ENCODE measurements at regions not wholly inside any gene's neighbourhood (a gene's known extent, or its start where the extent isn't known, plus 50 kb on each side); places are given as distances from the start of the nearest gene placed in this dataset.

DNA sequence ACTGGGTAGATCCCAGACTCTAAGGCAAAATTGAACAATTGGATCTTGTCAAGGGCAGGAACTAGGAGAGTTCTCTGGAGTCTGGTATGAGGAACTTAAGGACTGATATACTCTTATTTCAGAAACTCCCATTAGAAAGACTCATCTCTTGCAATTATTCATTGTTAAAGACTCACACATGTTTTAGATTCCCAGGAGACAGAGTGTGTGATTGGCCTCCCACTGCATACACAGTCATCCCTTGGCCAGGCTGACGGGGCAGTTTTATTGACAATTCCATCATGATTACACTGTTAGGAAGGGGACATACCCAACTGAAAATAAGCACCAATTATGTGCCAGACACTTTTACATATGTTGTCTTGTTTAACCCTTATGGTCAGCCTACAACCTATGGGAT, 347.2 kb downstream of the DMAC1 start (continued):
- TF ChIP-seq, protein P1, sequence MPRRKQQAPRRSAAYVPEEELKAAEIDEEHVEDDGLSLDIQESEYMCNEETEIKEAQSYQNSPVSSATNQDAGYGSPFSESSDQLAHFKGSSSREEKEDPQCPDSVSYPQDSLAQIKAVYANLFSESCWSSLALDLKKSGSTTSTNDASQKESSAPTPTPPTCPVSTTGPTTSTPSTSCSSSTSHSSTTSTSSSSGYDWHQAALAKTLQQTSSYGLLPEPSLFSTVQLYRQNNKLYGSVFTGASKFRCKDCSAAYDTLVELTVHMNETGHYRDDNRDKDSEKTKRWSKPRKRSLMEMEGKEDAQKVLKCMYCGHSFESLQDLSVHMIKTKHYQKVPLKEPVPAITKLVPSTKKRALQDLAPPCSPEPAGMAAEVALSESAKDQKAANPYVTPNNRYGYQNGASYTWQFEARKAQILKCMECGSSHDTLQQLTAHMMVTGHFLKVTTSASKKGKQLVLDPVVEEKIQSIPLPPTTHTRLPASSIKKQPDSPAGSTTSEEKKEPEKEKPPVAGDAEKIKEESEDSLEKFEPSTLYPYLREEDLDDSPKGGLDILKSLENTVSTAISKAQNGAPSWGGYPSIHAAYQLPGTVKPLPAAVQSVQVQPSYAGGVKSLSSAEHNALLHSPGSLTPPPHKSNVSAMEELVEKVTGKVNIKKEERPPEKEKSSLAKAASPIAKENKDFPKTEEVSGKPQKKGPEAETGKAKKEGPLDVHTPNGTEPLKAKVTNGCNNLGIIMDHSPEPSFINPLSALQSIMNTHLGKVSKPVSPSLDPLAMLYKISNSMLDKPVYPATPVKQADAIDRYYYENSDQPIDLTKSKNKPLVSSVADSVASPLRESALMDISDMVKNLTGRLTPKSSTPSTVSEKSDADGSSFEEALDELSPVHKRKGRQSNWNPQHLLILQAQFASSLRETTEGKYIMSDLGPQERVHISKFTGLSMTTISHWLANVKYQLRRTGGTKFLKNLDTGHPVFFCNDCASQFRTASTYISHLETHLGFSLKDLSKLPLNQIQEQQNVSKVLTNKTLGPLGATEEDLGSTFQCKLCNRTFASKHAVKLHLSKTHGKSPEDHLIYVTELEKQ (tag by site-specific recombination; IDR thresholded peaks at IDR 0.05; ENCODE audit: borderline replicate concordance): no peak
- TF ChIP-seq ZNF394 (tag by site-specific recombination; IDR thresholded peaks at IDR 0.05; ENCODE audit: borderline replicate concordance) (no peak), ZNF529 (tag by site-specific recombination; IDR thresholded peaks at IDR 0.05; ENCODE audit: insufficient replicate concordance) (no peak)
- TF ChIP-seq, protein P2, sequence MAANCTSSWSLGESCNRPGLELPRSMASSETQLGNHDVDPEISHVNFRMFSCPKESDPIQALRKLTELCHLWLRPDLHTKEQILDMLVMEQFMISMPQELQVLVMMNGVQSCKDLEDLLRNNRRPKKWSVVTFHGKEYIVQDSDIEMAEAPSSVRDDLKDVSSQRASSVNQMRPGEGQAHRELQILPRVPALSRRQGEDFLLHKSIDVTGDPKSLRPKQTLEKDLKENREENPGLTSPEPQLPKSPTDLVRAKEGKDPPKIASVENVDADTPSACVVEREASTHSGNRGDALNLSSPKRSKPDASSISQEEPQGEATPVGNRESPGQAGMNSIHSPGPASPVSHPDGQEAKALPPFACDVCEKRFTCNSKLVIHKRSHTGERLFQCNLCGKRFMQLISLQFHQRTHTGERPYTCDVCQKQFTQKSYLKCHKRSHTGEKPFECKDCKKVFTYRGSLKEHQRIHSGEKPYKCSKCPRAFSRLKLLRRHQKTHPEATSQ (tag by site-specific recombination; IDR thresholded peaks at IDR 0.05): no peak

DNA sequence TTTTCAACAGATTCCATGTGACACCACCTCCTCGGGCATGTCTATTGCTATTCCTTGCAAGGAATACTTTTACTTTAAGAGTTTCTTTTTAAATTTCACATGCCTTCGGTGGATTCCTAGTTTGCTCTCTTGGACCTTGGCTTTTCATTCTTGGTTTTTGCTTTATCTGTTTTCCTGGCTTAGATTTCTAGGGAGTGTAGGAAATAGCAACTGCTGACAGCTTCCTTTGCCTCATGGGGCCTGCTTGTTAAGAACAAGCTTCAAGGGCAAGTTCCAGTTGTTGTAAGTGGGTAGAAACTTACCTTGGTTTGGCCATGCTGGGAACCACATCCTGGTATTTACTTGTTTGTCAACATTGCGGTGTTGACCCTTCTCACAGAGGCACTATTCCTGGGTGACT, 348.5 kb downstream of the DMAC1 start:
- Histone ChIP-seq H3K27ac (ENCODE audit: extremely low read depth, low read depth, low read length) (no peak overlapping the region), H3K9me3 (ENCODE audit: control insufficient read depth, insufficient read depth, low read depth, low read length) (no peaks in the 10 kb centered on the region), H3K4me3 (ENCODE audit: low read depth, low read length) (no peak overlapping the region), H3K36me3 (ENCODE audit: control insufficient read depth in 2 of 2, insufficient read depth in 1 of 2, low read length in 2 of 2) (no peaks in the 10 kb centered on the region), H3K4me1 (ENCODE audit: control insufficient read depth, insufficient read depth, low read length) (no peaks in the 10 kb centered on the region)
- POLR2A ChIA-PET: no interaction called here
- TF ChIP-seq ZNF670 (tag by site-specific recombination; IDR thresholded peaks at IDR 0.05; ENCODE audit: low read depth): no peak
- TF ChIP-seq GLIS1 (tag by site-specific recombination; IDR thresholded peaks at IDR 0.05): no peak
- no peak for TF ChIP-seq YY1 (tag by site-specific recombination; IDR thresholded peaks at IDR 0.05)
- TF ChIP-seq HOXA7 (CRISPR knock-in tag; IDR thresholded peaks at IDR 0.05; ENCODE audit: borderline replicate concordance): no peak
- no peak for TF ChIP-seq BCL11B (tag by site-specific recombination; IDR thresholded peaks at IDR 0.05; ENCODE audit: low read depth)
- TF ChIP-seq RBAK (tag by site-specific recombination; IDR thresholded peaks at IDR 0.05): no peak
- TF ChIP-seq, protein P3, sequence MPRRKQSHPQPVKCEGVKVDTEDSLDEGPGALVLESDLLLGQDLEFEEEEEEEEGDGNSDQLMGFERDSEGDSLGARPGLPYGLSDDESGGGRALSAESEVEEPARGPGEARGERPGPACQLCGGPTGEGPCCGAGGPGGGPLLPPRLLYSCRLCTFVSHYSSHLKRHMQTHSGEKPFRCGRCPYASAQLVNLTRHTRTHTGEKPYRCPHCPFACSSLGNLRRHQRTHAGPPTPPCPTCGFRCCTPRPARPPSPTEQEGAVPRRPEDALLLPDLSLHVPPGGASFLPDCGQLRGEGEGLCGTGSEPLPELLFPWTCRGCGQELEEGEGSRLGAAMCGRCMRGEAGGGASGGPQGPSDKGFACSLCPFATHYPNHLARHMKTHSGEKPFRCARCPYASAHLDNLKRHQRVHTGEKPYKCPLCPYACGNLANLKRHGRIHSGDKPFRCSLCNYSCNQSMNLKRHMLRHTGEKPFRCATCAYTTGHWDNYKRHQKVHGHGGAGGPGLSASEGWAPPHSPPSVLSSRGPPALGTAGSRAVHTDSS (tag by site-specific recombination; IDR thresholded peaks at IDR 0.05): no peak
- TF ChIP-seq, protein P4, sequence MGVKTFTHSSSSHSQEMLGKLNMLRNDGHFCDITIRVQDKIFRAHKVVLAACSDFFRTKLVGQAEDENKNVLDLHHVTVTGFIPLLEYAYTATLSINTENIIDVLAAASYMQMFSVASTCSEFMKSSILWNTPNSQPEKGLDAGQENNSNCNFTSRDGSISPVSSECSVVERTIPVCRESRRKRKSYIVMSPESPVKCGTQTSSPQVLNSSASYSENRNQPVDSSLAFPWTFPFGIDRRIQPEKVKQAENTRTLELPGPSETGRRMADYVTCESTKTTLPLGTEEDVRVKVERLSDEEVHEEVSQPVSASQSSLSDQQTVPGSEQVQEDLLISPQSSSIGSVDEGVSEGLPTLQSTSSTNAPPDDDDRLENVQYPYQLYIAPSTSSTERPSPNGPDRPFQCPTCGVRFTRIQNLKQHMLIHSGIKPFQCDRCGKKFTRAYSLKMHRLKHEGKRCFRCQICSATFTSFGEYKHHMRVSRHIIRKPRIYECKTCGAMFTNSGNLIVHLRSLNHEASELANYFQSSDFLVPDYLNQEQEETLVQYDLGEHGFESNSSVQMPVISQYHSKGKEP (tag by site-specific recombination; IDR thresholded peaks at IDR 0.05): no peak
- TF ChIP-seq ZNF324 (tag by site-specific recombination; IDR thresholded peaks at IDR 0.05): no peak
- TF ChIP-seq ZNF548 (tag by site-specific recombination; IDR thresholded peaks at IDR 0.05): no peak
- TF ChIP-seq, protein P5, sequence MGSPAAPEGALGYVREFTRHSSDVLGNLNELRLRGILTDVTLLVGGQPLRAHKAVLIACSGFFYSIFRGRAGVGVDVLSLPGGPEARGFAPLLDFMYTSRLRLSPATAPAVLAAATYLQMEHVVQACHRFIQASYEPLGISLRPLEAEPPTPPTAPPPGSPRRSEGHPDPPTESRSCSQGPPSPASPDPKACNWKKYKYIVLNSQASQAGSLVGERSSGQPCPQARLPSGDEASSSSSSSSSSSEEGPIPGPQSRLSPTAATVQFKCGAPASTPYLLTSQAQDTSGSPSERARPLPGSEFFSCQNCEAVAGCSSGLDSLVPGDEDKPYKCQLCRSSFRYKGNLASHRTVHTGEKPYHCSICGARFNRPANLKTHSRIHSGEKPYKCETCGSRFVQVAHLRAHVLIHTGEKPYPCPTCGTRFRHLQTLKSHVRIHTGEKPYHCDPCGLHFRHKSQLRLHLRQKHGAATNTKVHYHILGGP (tag by site-specific recombination; IDR thresholded peaks at IDR 0.05): no peak
- TF ChIP-seq, protein P6, sequence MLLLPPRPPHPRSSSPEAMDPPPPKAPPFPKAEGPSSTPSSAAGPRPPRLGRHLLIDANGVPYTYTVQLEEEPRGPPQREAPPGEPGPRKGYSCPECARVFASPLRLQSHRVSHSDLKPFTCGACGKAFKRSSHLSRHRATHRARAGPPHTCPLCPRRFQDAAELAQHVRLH (tag by site-specific recombination; IDR thresholded peaks at IDR 0.05): no peak
- no peak for TF ChIP-seq ZNF223 (tag by site-specific recombination; IDR thresholded peaks at IDR 0.05)
- no peak for TF ChIP-seq ZBTB8A (tag by site-specific recombination; IDR thresholded peaks at IDR 0.05)
- TF ChIP-seq, protein P7, sequence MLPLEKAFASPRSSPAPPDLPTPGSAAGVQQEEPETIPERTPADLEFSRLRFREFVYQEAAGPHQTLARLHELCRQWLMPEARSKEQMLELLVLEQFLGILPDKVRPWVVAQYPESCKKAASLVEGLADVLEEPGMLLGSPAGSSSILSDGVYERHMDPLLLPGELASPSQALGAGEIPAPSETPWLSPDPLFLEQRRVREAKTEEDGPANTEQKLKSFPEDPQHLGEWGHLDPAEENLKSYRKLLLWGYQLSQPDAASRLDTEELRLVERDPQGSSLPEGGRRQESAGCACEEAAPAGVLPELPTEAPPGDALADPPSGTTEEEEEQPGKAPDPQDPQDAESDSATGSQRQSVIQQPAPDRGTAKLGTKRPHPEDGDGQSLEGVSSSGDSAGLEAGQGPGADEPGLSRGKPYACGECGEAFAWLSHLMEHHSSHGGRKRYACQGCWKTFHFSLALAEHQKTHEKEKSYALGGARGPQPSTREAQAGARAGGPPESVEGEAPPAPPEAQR (tag by site-specific recombination; IDR thresholded peaks at IDR 0.05): no peak
- no peak for TF ChIP-seq ZNF335 (tag by site-specific recombination; conservative IDR thresholded peaks at IDR 0.05)
- no peak for TF ChIP-seq ZFP41 (tag by site-specific recombination; IDR thresholded peaks at IDR 0.05; ENCODE audit: borderline replicate concordance)
- TF ChIP-seq, protein P8, sequence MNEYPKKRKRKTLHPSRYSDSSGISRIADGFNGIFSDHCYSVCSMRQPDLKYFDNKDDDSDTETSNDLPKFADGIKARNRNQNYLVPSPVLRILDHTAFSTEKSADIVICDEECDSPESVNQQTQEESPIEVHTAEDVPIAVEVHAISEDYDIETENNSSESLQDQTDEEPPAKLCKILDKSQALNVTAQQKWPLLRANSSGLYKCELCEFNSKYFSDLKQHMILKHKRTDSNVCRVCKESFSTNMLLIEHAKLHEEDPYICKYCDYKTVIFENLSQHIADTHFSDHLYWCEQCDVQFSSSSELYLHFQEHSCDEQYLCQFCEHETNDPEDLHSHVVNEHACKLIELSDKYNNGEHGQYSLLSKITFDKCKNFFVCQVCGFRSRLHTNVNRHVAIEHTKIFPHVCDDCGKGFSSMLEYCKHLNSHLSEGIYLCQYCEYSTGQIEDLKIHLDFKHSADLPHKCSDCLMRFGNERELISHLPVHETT (tag by site-specific recombination; IDR thresholded peaks at IDR 0.05): no peak
- no peak for TF ChIP-seq ZNF501 (tag by site-specific recombination; IDR thresholded peaks at IDR 0.05)
- TF ChIP-seq GLIS2 (tag by site-specific recombination; IDR thresholded peaks at IDR 0.05): no peak
- CTCF ChIA-PET: no interaction called here

Data from HEK293 (cell line).